Sigmoid colon (tissue), 6 donors: ENCODE measurements at regions not wholly inside any gene's neighbourhood (a gene's known extent, or its start where the extent isn't known, plus 50 kb on each side); places are given as distances from the start of the nearest gene placed in this dataset.

Experiments
- DNase-seq: peaks from one replicate; pipeline ENCODE4 v3.0.0-alpha.2; 2019
- H3K27ac ChIP-seq, 4 donors: fragments of 200-600 bp; sonication (generic); one replicate each; pipeline ENCODE4 v1.5.1; 2016 to 2019; ENCODE audit warnings: mild to moderate bottlenecking in 1 of 4
- H3K27me3 ChIP-seq, 3 donors: fragments of 200-600 bp; sonication (generic); one replicate each; pipeline ENCODE4 v1.5.1; 2019; ENCODE audit warnings: mild to moderate bottlenecking in 1 of 3
- H3K36me3 ChIP-seq, 4 donors: fragments of 200-600 bp; sonication (generic); one replicate each; pipeline ENCODE4 v1.5.1; 2016 to 2019
- H3K4me1 ChIP-seq, 4 donors: fragments of 200-600 bp; sonication (generic); one replicate each; pipeline ENCODE4 v1.5.1; 2017 to 2019
- H3K4me3 ChIP-seq, 4 donors: fragments of 200-600 bp; sonication (generic); one replicate each; pipeline ENCODE4 v1.5.1; 2017 to 2019; ENCODE audit warnings: mild to moderate bottlenecking in 2 of 4, moderate library complexity in 1 of 4
- H3K9me3 ChIP-seq, 4 donors: fragments of 200-600 bp in 3 of 4; sonication (generic) in 3 of 4; one replicate each; pipeline versions ENCODE4 v1.5.1 to v1.6.1; 2013 to 2019
- EP300 ChIP-seq, 4 donors: sonication (generic); formaldehyde crosslinking; IDR thresholded peaks; one replicate each; pipeline ENCODE4 v1.6.1; 2017; ENCODE audit warnings: antibody characterized with exemption in 4 of 4
- POLR2A ChIP-seq, 2 donors: fragments of 450-650 bp; IDR thresholded peaks; one replicate each; pipeline ENCODE4 v1.6.1; 2016; ENCODE audit warnings: antibody characterized with exemption in 2 of 2, mild to moderate bottlenecking in 2 of 2, moderate library complexity in 2 of 2
- POLR2AphosphoS5 ChIP-seq, 4 donors: sonication (generic); formaldehyde crosslinking; IDR thresholded peaks; one replicate each; pipeline ENCODE4 v1.6.1; 2017; ENCODE audit warnings: antibody characterized with exemption in 4 of 4
- WGBS, 2 donors: extraction: QIAGEN DNeasy Blood & Tissue Kit; methylation state at CpG; one replicate each; pipeline ENCODE4 v1.1.7; 2013; 5-methylcytosine and 5-hydroxymethylcytosine counted together
- intact Hi-C: fragments of 100-400 bp; cut with DNase I; formaldehyde crosslinking; loops from one replicate; pipeline ENCODE4 v1.15.1; 2023
- TF ChIP-seq, protein P1 (sequence below), 4 experiments: fragments of 450-650 bp in 3 of 4; fragments of 200-600 bp in 1 of 4; IDR thresholded peaks; one replicate each; pipeline ENCODE4 v1.5.1; 2016 to 2019; ENCODE audit warnings: antibody characterized with exemption in 4 of 4, mild to moderate bottlenecking in 3 of 4, moderate library complexity in 2 of 4
- donor health status: healthy with polysubstance abuse.
- donor health status: healthy.

DNA sequence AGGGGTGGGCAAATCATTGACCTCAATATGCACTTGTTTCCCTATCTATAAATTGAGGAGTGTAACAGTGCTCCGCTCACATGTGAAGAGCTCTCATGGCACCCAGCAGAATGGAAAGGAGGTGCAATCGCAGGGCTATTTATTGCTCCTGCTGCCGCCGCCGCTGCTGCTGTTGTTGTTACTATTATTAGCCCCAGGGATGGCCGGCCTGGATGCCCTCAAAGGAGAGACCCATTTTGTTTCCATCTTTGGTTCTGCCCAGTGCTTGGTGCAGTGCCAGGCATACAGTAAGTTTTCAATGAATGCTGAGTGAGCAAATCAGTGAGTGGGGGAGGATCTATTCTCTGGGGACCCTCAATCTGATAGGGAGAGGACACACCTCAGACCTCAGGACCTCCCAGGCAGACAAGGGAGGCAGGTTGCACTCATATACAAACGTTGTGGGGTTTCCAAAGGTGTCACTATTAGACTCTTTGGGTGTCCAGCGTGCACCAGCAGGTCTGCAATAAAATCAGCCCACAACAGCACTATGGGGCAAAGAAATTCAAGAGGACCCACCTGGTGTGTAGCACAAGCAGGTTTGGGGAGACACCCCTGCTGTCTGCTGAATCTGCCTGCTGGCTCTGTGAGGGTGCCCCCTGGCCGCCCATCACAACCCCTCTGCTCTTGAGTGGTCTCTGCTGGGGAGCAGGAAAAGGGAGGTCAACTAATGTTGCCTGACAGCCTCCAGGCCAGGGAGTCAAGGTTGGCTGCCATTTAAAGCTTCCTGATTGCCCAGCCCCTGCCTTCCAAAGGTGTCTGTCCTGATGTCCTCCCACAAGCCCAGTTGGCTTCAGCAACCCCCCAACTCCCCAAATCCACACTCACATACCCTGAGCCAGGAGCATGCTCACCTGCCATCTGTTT is 136.3 kb downstream of the ACTL8 start:
- WGBS, 2 donors: 61 to 76% methylated on average over 9 of the region's 9 CpGs
- intact Hi-C loops: no loop called here
- no peak for TF ChIP-seq POLR2AphosphoS5 (IDR thresholded peaks at IDR 0.05)
- TF ChIP-seq, protein P1, sequence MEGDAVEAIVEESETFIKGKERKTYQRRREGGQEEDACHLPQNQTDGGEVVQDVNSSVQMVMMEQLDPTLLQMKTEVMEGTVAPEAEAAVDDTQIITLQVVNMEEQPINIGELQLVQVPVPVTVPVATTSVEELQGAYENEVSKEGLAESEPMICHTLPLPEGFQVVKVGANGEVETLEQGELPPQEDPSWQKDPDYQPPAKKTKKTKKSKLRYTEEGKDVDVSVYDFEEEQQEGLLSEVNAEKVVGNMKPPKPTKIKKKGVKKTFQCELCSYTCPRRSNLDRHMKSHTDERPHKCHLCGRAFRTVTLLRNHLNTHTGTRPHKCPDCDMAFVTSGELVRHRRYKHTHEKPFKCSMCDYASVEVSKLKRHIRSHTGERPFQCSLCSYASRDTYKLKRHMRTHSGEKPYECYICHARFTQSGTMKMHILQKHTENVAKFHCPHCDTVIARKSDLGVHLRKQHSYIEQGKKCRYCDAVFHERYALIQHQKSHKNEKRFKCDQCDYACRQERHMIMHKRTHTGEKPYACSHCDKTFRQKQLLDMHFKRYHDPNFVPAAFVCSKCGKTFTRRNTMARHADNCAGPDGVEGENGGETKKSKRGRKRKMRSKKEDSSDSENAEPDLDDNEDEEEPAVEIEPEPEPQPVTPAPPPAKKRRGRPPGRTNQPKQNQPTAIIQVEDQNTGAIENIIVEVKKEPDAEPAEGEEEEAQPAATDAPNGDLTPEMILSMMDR (IDR thresholded peaks at IDR 0.05): no peak
- no peak for TF ChIP-seq EP300 (IDR thresholded peaks at IDR 0.05)
- TF ChIP-seq POLR2A (IDR thresholded peaks at IDR 0.05): no peak
- Histone ChIP-seq H3K27ac (peak overlapping the region in 1 of 4 donors; percentile 18), H3K4me1 (peaks cover 0 to 29% (median 18%) of the 10 kb centered on the region in 4 donors), H3K9me3 (no peaks in the 10 kb centered on the region), H3K36me3 (no peaks in the 10 kb centered on the region), H3K4me3 (no peak overlapping the region), H3K27me3 (peaks cover 0 to 16% (median 0%) of the 10 kb centered on the region in 3 donors)
- DNase-seq: no peak

DNA sequence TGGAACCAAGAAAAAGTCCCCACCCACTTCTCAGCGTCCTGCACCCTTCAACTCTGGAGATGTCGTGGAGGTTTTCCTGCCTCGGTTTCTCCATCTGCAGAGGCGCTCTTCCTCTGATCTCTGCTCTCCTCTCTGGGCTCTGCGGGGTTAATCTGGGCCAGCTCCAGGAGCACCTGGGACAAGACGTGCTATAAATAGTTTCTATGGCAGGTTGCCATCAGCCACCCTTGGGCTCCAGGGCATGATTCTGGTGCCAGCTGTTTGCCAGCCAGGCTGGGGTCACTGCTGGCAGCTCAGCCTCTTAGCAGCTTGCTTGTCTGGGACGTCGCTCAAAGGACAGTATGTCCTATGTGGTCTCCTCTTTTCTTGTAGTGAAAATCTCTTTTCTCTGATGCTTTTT is 137.1 kb downstream of the ACTL8 start:
- H3K4me3 ChIP-seq: no peak overlapping the region
- DNase-seq: no peak
- no peak for TF ChIP-seq POLR2AphosphoS5 (IDR thresholded peaks at IDR 0.05)
- TF ChIP-seq, protein P1 (IDR thresholded peaks at IDR 0.05): no peak
- no peak for TF ChIP-seq EP300 (IDR thresholded peaks at IDR 0.05)
- TF ChIP-seq POLR2A (IDR thresholded peaks at IDR 0.05): no peak
- peaks cover 0 to 29% (median 18%) of the 10 kb centered on the region in 4 donors for H3K4me1 ChIP-seq
- no peaks in the 10 kb centered on the region for H3K9me3 ChIP-seq
- peak overlapping the region in 1 of 4 donors; percentile 18 for H3K27ac ChIP-seq
- H3K36me3 ChIP-seq: no peaks in the 10 kb centered on the region
- intact Hi-C loops: no loop called here
- peaks cover 0 to 11% (median 0%) of the 10 kb centered on the region in 3 donors for H3K27me3 ChIP-seq
- WGBS, 2 donors: 30 to 73% methylated on average over 8 of the region's 8 CpGs

DNA sequence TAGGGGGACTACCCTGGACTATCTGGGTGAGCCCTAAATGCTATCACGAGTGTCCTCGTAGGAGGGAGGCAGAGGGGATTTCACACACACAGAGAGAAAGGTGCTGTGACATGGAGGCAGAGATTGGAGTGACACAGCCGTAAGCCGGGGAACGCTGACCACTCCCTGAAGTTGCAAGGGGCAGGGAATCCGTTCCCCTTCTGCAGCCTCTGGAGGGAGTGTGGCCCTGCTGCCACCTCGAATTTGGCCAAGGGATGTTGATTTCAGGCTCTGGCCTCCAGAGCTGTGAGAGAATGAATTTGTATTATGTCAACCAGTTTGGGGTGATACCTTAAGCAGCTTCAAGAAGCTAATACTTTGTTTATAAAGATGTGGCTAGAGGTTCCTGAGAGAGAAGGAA is 137.7 kb downstream of the ACTL8 start:
- 50 to 71% methylated on average over 7 of the region's 7 CpGs for WGBS, 2 donors
- Histone ChIP-seq H3K27me3 (peaks cover 0 to 8% (median 0%) of the 10 kb centered on the region in 3 donors), H3K27ac (no peak overlapping the region), H3K36me3 (no peaks in the 10 kb centered on the region), H3K4me1 (peaks cover 0 to 29% (median 18%) of the 10 kb centered on the region in 4 donors), H3K4me3 (no peak overlapping the region), H3K9me3 (no peaks in the 10 kb centered on the region)
- no peak for DNase-seq
- TF ChIP-seq, protein P1 (IDR thresholded peaks at IDR 0.05): no peak
- TF ChIP-seq EP300 (IDR thresholded peaks at IDR 0.05): no peak
- TF ChIP-seq POLR2AphosphoS5 (IDR thresholded peaks at IDR 0.05): no peak
- no peak for TF ChIP-seq POLR2A (IDR thresholded peaks at IDR 0.05)
- intact Hi-C loops: no loop called here

- Histone ChIP-seq H3K27me3 (peaks cover 0 to 4% (median 0%) of the 10 kb centered on the region in 3 donors), H3K9me3 (no peaks in the 10 kb centered on the region), H3K4me3 (no peak overlapping the region), H3K27ac (no peak overlapping the region), H3K36me3 (no peaks in the 10 kb centered on the region), H3K4me1 (peaks cover 0 to 29% (median 18%) of the 10 kb centered on the region in 4 donors)
- intact Hi-C loops: no loop called here
- TF ChIP-seq, protein P1 (IDR thresholded peaks at IDR 0.05): no peak
- TF ChIP-seq POLR2AphosphoS5 (IDR thresholded peaks at IDR 0.05) (no peak), POLR2A (IDR thresholded peaks at IDR 0.05) (no peak), EP300 (IDR thresholded peaks at IDR 0.05) (no peak)
- DNase-seq: no peak
- 68 to 72% methylated on average over 12 of the region's 12 CpGs for WGBS, 2 donors
Measured at GRCh38 chr1:17893891-17894631, 138.9 kb downstream of the ACTL8 start.
